ENCODE measurements at regions not wholly inside any gene's neighbourhood (a gene's known extent, or its start where the extent isn't known, plus 50 kb on each side); places are given as distances from the start of the nearest gene placed in this dataset.

DNA sequence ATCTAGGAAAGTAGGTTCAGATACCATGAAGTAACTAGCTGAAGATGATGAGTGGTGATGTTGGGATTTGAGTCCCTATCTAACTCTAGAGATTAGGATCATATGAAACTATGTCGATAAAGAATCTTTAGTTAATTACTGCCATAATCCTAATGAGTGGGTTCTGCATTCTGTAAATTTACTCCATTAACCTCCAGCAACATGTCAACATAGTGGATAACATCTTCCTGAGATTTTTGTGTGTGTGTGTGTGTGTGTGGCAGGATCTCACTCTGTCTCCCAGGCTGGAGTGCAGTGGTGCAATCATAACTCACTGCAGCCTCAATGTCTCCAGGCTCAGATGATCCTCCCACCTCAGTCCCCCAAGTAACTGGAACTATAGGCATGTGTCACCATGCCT, 272.9 kb upstream of the DPH6 start:
- Histone ChIP-seq H3K27ac (no peak overlapping the region), H3K9me3 (no peaks in the 10 kb centered on the region), H3K4me1 (no peaks in the 10 kb centered on the region), H3K4me3 (no peak overlapping the region), H3K4me2 (no peak overlapping the region)
- TF ChIP-seq BHLHE40 (IDR thresholded peaks at IDR 0.05; ENCODE audit: low read depth, low read length) (no peak), RAD21 (conservative IDR thresholded peaks at IDR 0.05 in 1 of 2, IDR thresholded peaks at IDR 0.05 in 1 of 2) (no peak), ZC3H11A (IDR thresholded peaks at IDR 0.05) (no peak), GATA3 (IDR thresholded peaks at IDR 0.05; ENCODE audit: borderline replicate concordance) (no peak), HEYL (CRISPR knock-in tag; IDR thresholded peaks at IDR 0.05) (no peak), EP300 (IDR thresholded peaks at IDR 0.05) (no peak), HDAC2 (IDR thresholded peaks at IDR 0.05) (no peak), HOXB5 (CRISPR knock-in tag; IDR thresholded peaks at IDR 0.05) (no peak), MAFK (IDR thresholded peaks at IDR 0.05; ENCODE audit: partially characterized antibody) (no peak), HOXA7 (CRISPR knock-in tag; IDR thresholded peaks at IDR 0.05) (no peak), TP53 (CRISPR knock-in tag; IDR thresholded peaks at IDR 0.05) (no peak)
- TF ChIP-seq, protein P1, sequence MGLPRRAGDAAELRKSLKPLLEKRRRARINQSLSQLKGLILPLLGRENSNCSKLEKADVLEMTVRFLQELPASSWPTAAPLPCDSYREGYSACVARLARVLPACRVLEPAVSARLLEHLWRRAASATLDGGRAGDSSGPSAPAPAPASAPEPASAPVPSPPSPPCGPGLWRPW (IDR thresholded peaks at IDR 0.05) = no peak
- TF ChIP-seq, protein P2, sequence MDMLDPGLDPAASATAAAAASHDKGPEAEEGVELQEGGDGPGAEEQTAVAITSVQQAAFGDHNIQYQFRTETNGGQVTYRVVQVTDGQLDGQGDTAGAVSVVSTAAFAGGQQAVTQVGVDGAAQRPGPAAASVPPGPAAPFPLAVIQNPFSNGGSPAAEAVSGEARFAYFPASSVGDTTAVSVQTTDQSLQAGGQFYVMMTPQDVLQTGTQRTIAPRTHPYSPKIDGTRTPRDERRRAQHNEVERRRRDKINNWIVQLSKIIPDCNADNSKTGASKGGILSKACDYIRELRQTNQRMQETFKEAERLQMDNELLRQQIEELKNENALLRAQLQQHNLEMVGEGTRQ (IDR thresholded peaks at IDR 0.05) = no peak
- TF ChIP-seq, protein P3, sequence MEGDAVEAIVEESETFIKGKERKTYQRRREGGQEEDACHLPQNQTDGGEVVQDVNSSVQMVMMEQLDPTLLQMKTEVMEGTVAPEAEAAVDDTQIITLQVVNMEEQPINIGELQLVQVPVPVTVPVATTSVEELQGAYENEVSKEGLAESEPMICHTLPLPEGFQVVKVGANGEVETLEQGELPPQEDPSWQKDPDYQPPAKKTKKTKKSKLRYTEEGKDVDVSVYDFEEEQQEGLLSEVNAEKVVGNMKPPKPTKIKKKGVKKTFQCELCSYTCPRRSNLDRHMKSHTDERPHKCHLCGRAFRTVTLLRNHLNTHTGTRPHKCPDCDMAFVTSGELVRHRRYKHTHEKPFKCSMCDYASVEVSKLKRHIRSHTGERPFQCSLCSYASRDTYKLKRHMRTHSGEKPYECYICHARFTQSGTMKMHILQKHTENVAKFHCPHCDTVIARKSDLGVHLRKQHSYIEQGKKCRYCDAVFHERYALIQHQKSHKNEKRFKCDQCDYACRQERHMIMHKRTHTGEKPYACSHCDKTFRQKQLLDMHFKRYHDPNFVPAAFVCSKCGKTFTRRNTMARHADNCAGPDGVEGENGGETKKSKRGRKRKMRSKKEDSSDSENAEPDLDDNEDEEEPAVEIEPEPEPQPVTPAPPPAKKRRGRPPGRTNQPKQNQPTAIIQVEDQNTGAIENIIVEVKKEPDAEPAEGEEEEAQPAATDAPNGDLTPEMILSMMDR (IDR thresholded peaks at IDR 0.05) = no peak
- TF ChIP-seq, protein P4, sequence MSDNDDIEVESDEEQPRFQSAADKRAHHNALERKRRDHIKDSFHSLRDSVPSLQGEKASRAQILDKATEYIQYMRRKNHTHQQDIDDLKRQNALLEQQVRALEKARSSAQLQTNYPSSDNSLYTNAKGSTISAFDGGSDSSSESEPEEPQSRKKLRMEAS (IDR thresholded peaks at IDR 0.05) = no peak
- POLR2A ChIA-PET = no interaction called here
- WGBS (ENCODE audit: missing lambda C conversion rate) = 27% methylated on average over 1 of the region's 1 CpG
- DNase-seq (ENCODE audit: low read depth in 1 of 2, low spot score in 1 of 2) (no peak), ATAC-seq (no peak), FAIRE-seq (no peak)
- CTCF ChIA-PET = no interaction called here

DNA sequence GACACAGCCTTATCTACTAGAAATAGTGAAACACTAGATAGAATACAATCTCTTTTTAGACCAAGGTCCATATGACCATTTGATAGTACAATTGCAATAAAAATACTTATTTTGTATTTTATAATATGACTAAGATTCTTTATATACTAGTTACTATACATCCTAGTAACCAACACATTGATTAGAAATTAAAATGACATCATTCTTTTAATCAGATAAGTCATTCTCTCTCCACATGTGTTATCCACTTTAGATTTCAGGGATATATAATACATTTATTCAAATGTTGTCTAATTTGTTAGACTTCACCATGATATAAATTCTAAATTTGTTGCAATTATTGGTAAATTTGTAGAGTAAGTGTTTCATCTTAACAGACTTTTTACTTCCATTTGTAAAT, 276.2 kb upstream of the DPH6 start:
- no peaks in the 10 kb centered on the region for H3K4me1 ChIP-seq
- no peak for FAIRE-seq
- no peaks in the 10 kb centered on the region for H3K9me3 ChIP-seq
- H3K4me3 ChIP-seq = no peak overlapping the region
- TF ChIP-seq ESRRA (IDR thresholded peaks at IDR 0.05; ENCODE audit: borderline replicate concordance, low read length) = no peak
- TF ChIP-seq ZFP36 (IDR thresholded peaks at IDR 0.05; ENCODE audit: borderline replicate concordance, partially characterized antibody) = no peak
- TF ChIP-seq, protein P5, sequence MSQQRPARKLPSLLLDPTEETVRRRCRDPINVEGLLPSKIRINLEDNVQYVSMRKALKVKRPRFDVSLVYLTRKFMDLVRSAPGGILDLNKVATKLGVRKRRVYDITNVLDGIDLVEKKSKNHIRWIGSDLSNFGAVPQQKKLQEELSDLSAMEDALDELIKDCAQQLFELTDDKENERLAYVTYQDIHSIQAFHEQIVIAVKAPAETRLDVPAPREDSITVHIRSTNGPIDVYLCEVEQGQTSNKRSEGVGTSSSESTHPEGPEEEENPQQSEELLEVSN (IDR thresholded peaks at IDR 0.05; ENCODE audit: borderline replicate concordance, low read depth) = no peak
- TF ChIP-seq, protein P1 (IDR thresholded peaks at IDR 0.05) = no peak
- TF ChIP-seq JUNB (IDR thresholded peaks at IDR 0.05) = no peak
- no peak for ATAC-seq
- POLR2A ChIA-PET = no interaction called here
- no peak for DNase-seq (ENCODE audit: low read depth in 1 of 2, low spot score in 1 of 2)
- H3K27ac ChIP-seq = no peak overlapping the region
- CTCF ChIA-PET = no interaction called here
- no peak overlapping the region for H3K4me2 ChIP-seq

DNA sequence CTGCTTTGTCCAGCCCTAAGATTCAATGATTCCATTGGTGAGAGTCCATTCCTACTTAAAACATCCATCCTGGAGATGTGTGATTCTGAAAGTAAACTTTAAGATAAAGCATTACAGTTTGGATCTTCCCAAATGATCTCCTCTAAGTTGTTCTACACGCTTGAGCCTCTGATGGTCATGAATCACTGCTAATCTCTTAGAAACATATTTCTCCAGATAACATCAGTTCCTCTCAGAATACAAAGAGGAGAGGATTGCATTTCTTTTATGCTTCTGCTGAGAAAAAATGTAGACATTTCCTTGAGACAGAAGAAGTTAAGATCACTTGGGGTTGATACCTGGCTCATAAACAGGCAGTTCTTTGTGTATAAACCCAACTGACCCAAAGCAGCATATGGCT, 281.2 kb upstream of the DPH6 start:
- TF ChIP-seq FOSL2 (IDR thresholded peaks at IDR 0.05) (no peak), FOSL2 (CRISPR knock-in tag; IDR thresholded peaks at IDR 0.05) (no peak)
- Histone ChIP-seq H3K4me1 (no peaks in the 10 kb centered on the region), H3K27ac (no peak overlapping the region), H3K4me2 (no peak overlapping the region), H3K9me3 (no peaks in the 10 kb centered on the region), H3K4me3 (no peak overlapping the region)
- ChIA-PET POLR2A (no interaction called here), CTCF (no interaction called here)
- DNase-seq (ENCODE audit: low read depth in 1 of 2, low spot score in 1 of 2) (no peak), FAIRE-seq (no peak), ATAC-seq (no peak)
- 44% methylated on average over 1 of the region's 1 CpG for WGBS (ENCODE audit: missing lambda C conversion rate)
